ENCODE measurements at regions not wholly inside any gene's neighbourhood (a gene's known extent, or its start where the extent isn't known, plus 50 kb on each side); places are given as distances from the start of the nearest gene placed in this dataset.

DNA sequence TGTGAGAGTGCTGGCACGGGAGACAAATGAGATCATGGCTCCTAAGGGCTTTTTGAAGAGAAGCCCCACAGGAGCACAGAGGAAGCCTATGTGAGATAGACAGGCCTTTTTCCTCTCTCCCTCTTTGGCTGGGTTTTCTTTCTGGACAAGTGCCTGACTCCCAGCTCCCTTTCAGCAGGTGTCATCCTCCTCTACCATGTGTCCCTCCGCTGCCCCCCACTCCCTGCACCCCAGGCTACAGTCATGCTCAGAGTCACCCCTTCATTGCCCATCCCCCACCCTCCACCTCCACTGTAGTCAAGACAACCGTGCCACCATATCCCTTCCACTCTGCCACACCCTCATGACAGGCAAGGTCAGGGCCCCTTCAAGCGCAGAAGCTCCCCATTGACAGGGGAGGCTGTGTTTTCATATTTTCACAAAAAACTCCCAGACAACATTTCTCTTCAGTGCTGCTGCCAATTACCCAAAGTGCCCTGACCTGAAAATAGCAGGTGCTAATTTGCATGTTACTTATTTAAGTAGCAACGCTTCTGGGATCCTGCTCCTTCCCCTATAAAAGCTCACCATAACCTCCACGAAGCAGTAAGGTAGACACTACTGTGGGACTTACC, 92.1 kb upstream of the IPO9 start:
- Histone ChIP-seq H3K9me2 (ENCODE audit: insufficient read depth) (no peaks in the 10 kb centered on the region), H3K9ac (ENCODE audit: low read length) (no peak overlapping the region), H3K4me3 (replicated peaks in 1 of 2; ENCODE audit: low read depth in 1 of 2, low read length in 2 of 2) (no peak overlapping the region), H3K27ac (ENCODE audit: low read depth, low read length) (no peak overlapping the region), H3K27me3 (ENCODE audit: insufficient read depth, low read length) (no peaks in the 10 kb centered on the region), H3K36me3 (ENCODE audit: control insufficient read depth in 1 of 2, insufficient read depth in 2 of 2, low read length in 2 of 2) (no peaks in the 10 kb centered on the region), H3K79me2 (ENCODE audit: insufficient read depth, low read length) (no peaks in the 10 kb centered on the region; the same call in 1 of the 2 replicates), H2AFZ (ENCODE audit: low read depth, low read length, poor library complexity, severe bottlenecking) (no peak overlapping the region), H3K4me2 (ENCODE audit: low read length) (no peak overlapping the region), H4K20me1 (ENCODE audit: insufficient read depth) (no peaks in the 10 kb centered on the region), H3K4me1 (ENCODE audit: control insufficient read depth in 1 of 2, insufficient read depth in 2 of 2, low read length in 2 of 2) (peaks cover 19 to 46% of the 10 kb centered on the region in 2 experiments; a peak in 3 of 4 replicates), H3K9me3 (ENCODE audit: control insufficient read depth in 1 of 2, insufficient read depth in 1 of 2, low read depth in 1 of 2, low read length in 2 of 2) (no peaks in the 10 kb centered on the region)
- ChIA-PET RAD21 (ENCODE audit: low non-redundant PET in 1 of 2, low total read pairs in 2 of 2, uncharacterized antibody in 2 of 2, unreplicated experiment in 2 of 2) (no interaction called here), POLR2A (no interaction called here), CTCF (interaction anchor here (1.3 kb wide), 1 partner anchor 56 kb away, joined by 3 read pairs; no protein-coding TSS in a partner anchor)
- ATAC-seq (no peak), DNase-seq (ENCODE audit: low read depth, low spot score) (no peak)
- no TSS peak for BruUV-seq (replicated peaks)
- TF ChIP-seq CEBPB (IDR thresholded peaks at IDR 0.05; ENCODE audit: low read depth) (no peak), SIN3A (IDR thresholded peaks at IDR 0.05; ENCODE audit: low read depth) (no peak), ZBTB33 (IDR thresholded peaks at IDR 0.05; ENCODE audit: extremely low read depth, insufficient replicate concordance, low read length) (no peak), YY1 (IDR thresholded peaks at IDR 0.05; ENCODE audit: extremely low read depth, insufficient replicate concordance, low read depth, low read length) (no peak), RAD21 (IDR thresholded peaks at IDR 0.05; ENCODE audit: low read depth) (no peak), SP1 (IDR thresholded peaks at IDR 0.05; ENCODE audit: low read depth) (no peak), ELF1 (IDR thresholded peaks at IDR 0.05; ENCODE audit: borderline replicate concordance, low read depth) (no peak), EZH2 (IDR thresholded peaks at IDR 0.05) (no peak), SRF (IDR thresholded peaks at IDR 0.05; ENCODE audit: low read depth) (no peak), POLR2A (IDR thresholded peaks at IDR 0.05; ENCODE audit: borderline replicate concordance, extremely low read depth, insufficient read depth, insufficient read length) (no peak), POLR2AphosphoS5 (IDR thresholded peaks at IDR 0.05; ENCODE audit: low read depth, low read length) (no peak), CBX3 (IDR thresholded peaks at IDR 0.05; ENCODE audit: low read depth) (no peak), TCF7L2 (IDR thresholded peaks at IDR 0.05; ENCODE audit: borderline replicate concordance, extremely low read depth, insufficient read depth, insufficient read length) (no peak), MAX (IDR thresholded peaks at IDR 0.05) (no peak), ZFX (IDR thresholded peaks at IDR 0.05) (no peak)
- TF ChIP-seq, protein P1, sequence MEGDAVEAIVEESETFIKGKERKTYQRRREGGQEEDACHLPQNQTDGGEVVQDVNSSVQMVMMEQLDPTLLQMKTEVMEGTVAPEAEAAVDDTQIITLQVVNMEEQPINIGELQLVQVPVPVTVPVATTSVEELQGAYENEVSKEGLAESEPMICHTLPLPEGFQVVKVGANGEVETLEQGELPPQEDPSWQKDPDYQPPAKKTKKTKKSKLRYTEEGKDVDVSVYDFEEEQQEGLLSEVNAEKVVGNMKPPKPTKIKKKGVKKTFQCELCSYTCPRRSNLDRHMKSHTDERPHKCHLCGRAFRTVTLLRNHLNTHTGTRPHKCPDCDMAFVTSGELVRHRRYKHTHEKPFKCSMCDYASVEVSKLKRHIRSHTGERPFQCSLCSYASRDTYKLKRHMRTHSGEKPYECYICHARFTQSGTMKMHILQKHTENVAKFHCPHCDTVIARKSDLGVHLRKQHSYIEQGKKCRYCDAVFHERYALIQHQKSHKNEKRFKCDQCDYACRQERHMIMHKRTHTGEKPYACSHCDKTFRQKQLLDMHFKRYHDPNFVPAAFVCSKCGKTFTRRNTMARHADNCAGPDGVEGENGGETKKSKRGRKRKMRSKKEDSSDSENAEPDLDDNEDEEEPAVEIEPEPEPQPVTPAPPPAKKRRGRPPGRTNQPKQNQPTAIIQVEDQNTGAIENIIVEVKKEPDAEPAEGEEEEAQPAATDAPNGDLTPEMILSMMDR (IDR thresholded peaks at IDR 0.05 in 2 of 3, conservative IDR thresholded peaks at IDR 0.05 in 1 of 3; ENCODE audit: borderline replicate concordance in 1 of 3, insufficient read depth in 1 of 3, low read depth in 2 of 3, low read length in 2 of 3) = no peak
- TF ChIP-seq, protein P2, sequence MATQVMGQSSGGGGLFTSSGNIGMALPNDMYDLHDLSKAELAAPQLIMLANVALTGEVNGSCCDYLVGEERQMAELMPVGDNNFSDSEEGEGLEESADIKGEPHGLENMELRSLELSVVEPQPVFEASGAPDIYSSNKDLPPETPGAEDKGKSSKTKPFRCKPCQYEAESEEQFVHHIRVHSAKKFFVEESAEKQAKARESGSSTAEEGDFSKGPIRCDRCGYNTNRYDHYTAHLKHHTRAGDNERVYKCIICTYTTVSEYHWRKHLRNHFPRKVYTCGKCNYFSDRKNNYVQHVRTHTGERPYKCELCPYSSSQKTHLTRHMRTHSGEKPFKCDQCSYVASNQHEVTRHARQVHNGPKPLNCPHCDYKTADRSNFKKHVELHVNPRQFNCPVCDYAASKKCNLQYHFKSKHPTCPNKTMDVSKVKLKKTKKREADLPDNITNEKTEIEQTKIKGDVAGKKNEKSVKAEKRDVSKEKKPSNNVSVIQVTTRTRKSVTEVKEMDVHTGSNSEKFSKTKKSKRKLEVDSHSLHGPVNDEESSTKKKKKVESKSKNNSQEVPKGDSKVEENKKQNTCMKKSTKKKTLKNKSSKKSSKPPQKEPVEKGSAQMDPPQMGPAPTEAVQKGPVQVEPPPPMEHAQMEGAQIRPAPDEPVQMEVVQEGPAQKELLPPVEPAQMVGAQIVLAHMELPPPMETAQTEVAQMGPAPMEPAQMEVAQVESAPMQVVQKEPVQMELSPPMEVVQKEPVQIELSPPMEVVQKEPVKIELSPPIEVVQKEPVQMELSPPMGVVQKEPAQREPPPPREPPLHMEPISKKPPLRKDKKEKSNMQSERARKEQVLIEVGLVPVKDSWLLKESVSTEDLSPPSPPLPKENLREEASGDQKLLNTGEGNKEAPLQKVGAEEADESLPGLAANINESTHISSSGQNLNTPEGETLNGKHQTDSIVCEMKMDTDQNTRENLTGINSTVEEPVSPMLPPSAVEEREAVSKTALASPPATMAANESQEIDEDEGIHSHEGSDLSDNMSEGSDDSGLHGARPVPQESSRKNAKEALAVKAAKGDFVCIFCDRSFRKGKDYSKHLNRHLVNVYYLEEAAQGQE (IDR thresholded peaks at IDR 0.05; ENCODE audit: low read depth) = no peak
- TF ChIP-seq, protein P3, sequence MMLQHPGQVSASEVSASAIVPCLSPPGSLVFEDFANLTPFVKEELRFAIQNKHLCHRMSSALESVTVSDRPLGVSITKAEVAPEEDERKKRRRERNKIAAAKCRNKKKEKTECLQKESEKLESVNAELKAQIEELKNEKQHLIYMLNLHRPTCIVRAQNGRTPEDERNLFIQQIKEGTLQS (IDR thresholded peaks at IDR 0.05) = no peak
- intact Hi-C loops (cut with micrococcal nuclease) = no loop called here
